BLaER1 (cell line): ENCODE measurements at regions not wholly inside any gene's neighbourhood (a gene's known extent, or its start where the extent isn't known, plus 50 kb on each side); places are given as distances from the start of the nearest gene placed in this dataset.
"Not testable (repeated sequence)": the region's sequence is repeated elsewhere in the genome, so short reads cannot be mapped to it uniquely, and the experiment has no call there.

Experiments used
- H3K27ac ChIP-seq: shearing (Covaris generic); formaldehyde crosslinking; 2 replicates; pipeline ENCODE4 v1.8.1; 2022
- H3K27me3 ChIP-seq: shearing (Covaris generic); formaldehyde crosslinking; 2 replicates; pipeline ENCODE4 v1.8.1; 2022
- H3K36me3 ChIP-seq: shearing (Covaris generic); formaldehyde crosslinking; 2 replicates; pipeline ENCODE4 v1.8.1; 2022
- H3K4me1 ChIP-seq: shearing (Covaris generic); formaldehyde crosslinking; 2 replicates; pipeline ENCODE4 v1.8.1; 2022
- H3K4me2 ChIP-seq: shearing (Covaris generic); formaldehyde crosslinking; 2 replicates; pipeline ENCODE4 v1.8.1; 2022
- H3K4me3 ChIP-seq: shearing (Covaris generic); formaldehyde crosslinking; 2 replicates; pipeline ENCODE4 v1.8.1; 2022
- H3K9ac ChIP-seq: shearing (Covaris generic); formaldehyde crosslinking; 2 replicates; pipeline ENCODE4 v1.8.1; 2022
- H3K9me3 ChIP-seq: shearing (Covaris generic); formaldehyde crosslinking; 2 replicates; pipeline ENCODE4 v1.8.1; 2022
- H4K20me1 ChIP-seq: shearing (Covaris generic); formaldehyde crosslinking; 2 replicates; pipeline ENCODE4 v1.8.1; 2022
- Cebpa-rat ChIP-seq: shearing (Covaris generic); IDR thresholded peaks from 2 replicates; pipeline ENCODE4 v1.8.1; 2022

DNA sequence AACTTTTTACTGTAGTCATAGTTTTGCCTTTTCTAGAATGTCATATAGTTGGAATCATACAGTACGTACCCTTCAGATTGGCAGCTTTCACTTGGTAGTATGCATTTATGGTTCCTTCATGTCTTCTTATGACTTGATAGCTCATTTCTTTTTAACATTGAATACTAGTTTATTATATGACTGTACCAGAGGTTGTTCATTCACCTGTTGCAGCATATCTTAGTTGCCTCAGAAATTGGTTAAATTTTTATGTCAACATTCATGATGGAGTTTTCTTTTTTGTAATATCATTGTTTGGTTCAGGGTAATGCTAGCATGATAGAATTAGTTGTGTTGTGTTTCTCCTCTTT, 94.8 kb upstream of the CDK13 start:
- TF ChIP-seq Cebpa-rat = no peak
- no peaks in the 10 kb centered on the region for H3K4me1 ChIP-seq
- no peak overlapping the region for H3K9ac ChIP-seq
- H3K4me3 ChIP-seq = no peak overlapping the region
- no peak overlapping the region for H3K27ac ChIP-seq
- H3K4me2 ChIP-seq = no peak overlapping the region
- no peaks in the 10 kb centered on the region for H4K20me1 ChIP-seq
- H3K36me3 ChIP-seq = no peaks in the 10 kb centered on the region
- H3K9me3 ChIP-seq = no peaks in the 10 kb centered on the region
- H3K27me3 ChIP-seq = no peaks in the 10 kb centered on the region

GRCh38 chr7:39863675-39864322, 86.3 kb upstream of the CDK13 start:
- H3K4me2 ChIP-seq, H3K36me3 ChIP-seq, H3K9me3 ChIP-seq, H3K4me3 ChIP-seq, H3K27me3 ChIP-seq, H3K27ac ChIP-seq, H4K20me1 ChIP-seq, H3K9ac ChIP-seq, H3K4me1 ChIP-seq: not testable (repeated sequence)

DNA sequence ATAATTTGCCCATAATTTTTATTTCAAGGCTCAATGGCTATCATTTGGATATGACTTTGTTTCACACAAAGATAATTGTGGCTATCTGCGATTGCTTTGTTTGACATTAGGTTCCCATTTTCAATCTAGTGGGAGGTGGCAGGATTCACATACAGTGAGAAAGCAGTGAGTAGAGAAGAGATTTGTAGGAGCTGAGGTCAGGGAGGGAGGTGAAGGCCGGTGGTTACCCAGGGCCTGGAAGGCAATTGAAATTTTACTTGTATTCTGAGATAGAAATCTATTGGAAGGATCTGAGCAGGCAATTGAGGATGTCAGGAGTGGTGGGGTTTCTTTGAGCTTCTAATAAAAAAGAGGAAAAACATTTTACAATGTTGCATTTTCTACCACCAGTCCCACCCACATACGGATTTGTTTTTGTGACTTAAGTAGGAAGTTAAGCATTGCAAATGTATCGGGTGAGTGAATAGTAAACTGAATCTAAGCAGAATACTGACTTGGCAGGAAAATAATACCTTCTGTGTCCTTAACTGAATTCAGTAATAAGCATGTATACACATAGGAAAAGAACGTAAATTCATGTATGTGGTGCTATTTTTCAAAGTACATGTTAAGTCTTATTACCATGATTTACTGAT, 80.1 kb upstream of the CDK13 start:
- not testable (repeated sequence) for H3K4me3 ChIP-seq, H3K4me2 ChIP-seq, H3K27ac ChIP-seq, H3K9me3 ChIP-seq, H3K27me3 ChIP-seq, H3K9ac ChIP-seq, H4K20me1 ChIP-seq, H3K4me1 ChIP-seq, H3K36me3 ChIP-seq

DNA sequence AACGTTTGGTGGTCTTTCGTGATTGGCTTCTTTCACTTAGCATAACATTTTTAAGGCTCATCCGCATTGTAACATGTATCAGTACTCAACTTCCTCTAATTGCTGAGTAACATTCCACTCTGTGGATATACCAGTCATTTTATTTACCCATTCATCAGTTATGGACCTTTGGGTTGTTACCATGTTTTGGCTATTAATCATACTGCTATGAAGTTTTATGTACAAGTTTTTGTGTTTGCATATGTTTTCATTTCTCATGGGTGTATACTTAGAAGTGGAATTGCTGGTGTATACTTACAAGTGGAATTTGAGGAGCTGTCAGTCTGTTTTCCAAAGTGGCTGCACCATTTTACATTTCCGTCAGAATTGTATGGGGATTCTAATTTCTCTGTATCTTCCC, 78.4 kb upstream of the CDK13 start:
- H3K4me1 ChIP-seq, H3K27ac ChIP-seq, H4K20me1 ChIP-seq, H3K4me2 ChIP-seq, H3K9ac ChIP-seq, H3K36me3 ChIP-seq, H3K9me3 ChIP-seq, H3K4me3 ChIP-seq, H3K27me3 ChIP-seq: not testable (repeated sequence)

- no peak overlapping the region for H3K4me3 ChIP-seq
- no peaks in the 10 kb centered on the region for H3K36me3 ChIP-seq
- H3K27me3 ChIP-seq = no peaks in the 10 kb centered on the region
- H3K9me3 ChIP-seq = peaks cover 36% of the 10 kb centered on the region
- no peaks in the 10 kb centered on the region for H3K4me1 ChIP-seq
- no peak overlapping the region for H3K4me2 ChIP-seq
- no peak overlapping the region for H3K27ac ChIP-seq
- no peak for TF ChIP-seq Cebpa-rat
- H4K20me1 ChIP-seq = no peaks in the 10 kb centered on the region
- H3K9ac ChIP-seq = no peak overlapping the region
These were observed 69.5 kb upstream of the CDK13 start for GRCh38 chr7:39880556-39880955.

GRCh38 chr7:39882148-39882784, 67.8 kb upstream of the CDK13 start:
- Histone ChIP-seq H3K9me3 (peaks cover 36% of the 10 kb centered on the region), H3K4me2 (no peak overlapping the region), H3K27me3 (no peaks in the 10 kb centered on the region), H3K9ac (no peak overlapping the region), H3K4me3 (no peak overlapping the region), H3K36me3 (no peaks in the 10 kb centered on the region), H4K20me1 (no peaks in the 10 kb centered on the region), H3K4me1 (no peaks in the 10 kb centered on the region), H3K27ac (no peak overlapping the region)
- TF ChIP-seq Cebpa-rat = no peak

- no peaks in the 10 kb centered on the region for H4K20me1 ChIP-seq
- no peak for TF ChIP-seq Cebpa-rat
- H3K9me3 ChIP-seq = peaks cover 36% of the 10 kb centered on the region
- H3K36me3 ChIP-seq = no peaks in the 10 kb centered on the region
- no peaks in the 10 kb centered on the region for H3K27me3 ChIP-seq
- no peak overlapping the region for H3K27ac ChIP-seq
- H3K4me2 ChIP-seq = no peak overlapping the region
- H3K9ac ChIP-seq = no peak overlapping the region
- H3K4me3 ChIP-seq = no peak overlapping the region
- no peaks in the 10 kb centered on the region for H3K4me1 ChIP-seq
These were observed 66.2 kb upstream of the CDK13 start for GRCh38 chr7:39883812-39884390.

- Histone ChIP-seq H3K9ac (no peak overlapping the region), H3K9me3 (peaks cover 3% of the 10 kb centered on the region; the same call in 1 of the 2 replicates), H3K36me3 (no peaks in the 10 kb centered on the region), H3K4me3 (no peak overlapping the region), H3K27me3 (no peaks in the 10 kb centered on the region), H3K4me2 (no peak overlapping the region), H3K4me1 (no peaks in the 10 kb centered on the region), H3K27ac (no peak overlapping the region), H4K20me1 (no peaks in the 10 kb centered on the region)
- no peak for TF ChIP-seq Cebpa-rat
These were observed 61.7 kb upstream of the CDK13 start for GRCh38 chr7:39888171-39888853.

- Histone ChIP-seq H4K20me1 (no peaks in the 10 kb centered on the region), H3K4me1 (no peaks in the 10 kb centered on the region), H3K36me3 (no peaks in the 10 kb centered on the region), H3K27me3 (no peaks in the 10 kb centered on the region), H3K9me3 (no peaks in the 10 kb centered on the region), H3K9ac (no peak overlapping the region), H3K4me3 (no peak overlapping the region), H3K27ac (no peak overlapping the region), H3K4me2 (no peak overlapping the region)
- no peak for TF ChIP-seq Cebpa-rat
These were observed 59.6 kb upstream of the CDK13 start for GRCh38 chr7:39890411-39890810.

DNA sequence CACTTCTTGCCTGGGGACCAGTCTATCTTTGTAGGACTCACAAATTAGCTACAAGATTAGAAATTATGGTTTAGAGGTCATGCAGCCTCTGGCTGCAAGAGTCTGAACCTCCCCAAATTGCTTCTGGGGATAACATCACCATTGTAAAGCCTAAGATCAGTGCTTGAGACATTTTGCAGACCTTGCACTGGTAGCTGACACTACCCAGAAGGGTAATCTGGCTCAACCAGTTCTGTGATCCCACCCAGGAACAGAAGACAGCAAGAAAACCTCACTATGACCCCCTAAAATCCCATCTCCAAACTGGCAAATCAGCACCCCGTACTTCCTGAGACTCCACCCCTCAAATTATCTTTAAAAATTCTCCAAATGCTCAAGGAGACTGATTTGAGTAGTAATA, 58.2 kb upstream of the CDK13 start:
- H3K9ac ChIP-seq = no peak overlapping the region
- H3K4me1 ChIP-seq = no peaks in the 10 kb centered on the region
- no peak overlapping the region for H3K4me3 ChIP-seq
- H3K27me3 ChIP-seq = no peaks in the 10 kb centered on the region
- H3K36me3 ChIP-seq = no peaks in the 10 kb centered on the region
- H3K9me3 ChIP-seq = no peaks in the 10 kb centered on the region
- H3K4me2 ChIP-seq = no peak overlapping the region
- H4K20me1 ChIP-seq = no peaks in the 10 kb centered on the region
- no peak overlapping the region for H3K27ac ChIP-seq
- TF ChIP-seq Cebpa-rat = no peak
